ENCODE measurements at regions not wholly inside any gene's neighbourhood (a gene's known extent, or its start where the extent isn't known, plus 50 kb on each side); places are given as distances from the start of the nearest gene placed in this dataset.

- Histone ChIP-seq H3K4me3 (no peak overlapping the region), H3K9me3 (no peaks in the 10 kb centered on the region), H3K27me3 (no peaks in the 10 kb centered on the region), H3K27ac (no peak overlapping the region), H3K4me1 (peaks cover 4 to 13% of the 10 kb centered on the region in 2 donors), H3K36me3 (no peaks in the 10 kb centered on the region)
- DNase-seq (ENCODE audit: low spot score), result no peak
- TF ChIP-seq CTCF (IDR thresholded peaks at IDR 0.05), result no peak
Observed at GRCh38 chr12:19641235-19642080, 202.2 kb downstream of the AEBP2 start.

GRCh38 chr12:19642345-19642744, 203.1 kb downstream of the AEBP2 start:
- Histone ChIP-seq H3K27ac (no peak overlapping the region), H3K9me3 (no peaks in the 10 kb centered on the region), H3K27me3 (no peaks in the 10 kb centered on the region), H3K4me3 (no peak overlapping the region), H3K36me3 (no peaks in the 10 kb centered on the region), H3K4me1 (peaks cover 4 to 13% of the 10 kb centered on the region in 2 donors)
- no peak for TF ChIP-seq CTCF (IDR thresholded peaks at IDR 0.05)
- no peak for DNase-seq (ENCODE audit: low spot score)

GRCh38 chr12:19643635-19644034, 204.3 kb downstream of the AEBP2 start:
- DNase-seq (ENCODE audit: low spot score), result no peak
- Histone ChIP-seq H3K36me3 (no peaks in the 10 kb centered on the region), H3K4me1 (peaks cover 4 to 13% of the 10 kb centered on the region in 2 donors), H3K27ac (no peak overlapping the region), H3K4me3 (no peak overlapping the region), H3K9me3 (no peaks in the 10 kb centered on the region), H3K27me3 (no peaks in the 10 kb centered on the region)
- peak; percentile 33 to 66 for TF ChIP-seq CTCF (IDR thresholded peaks at IDR 0.05)

- Histone ChIP-seq H3K27me3 (no peaks in the 10 kb centered on the region), H3K4me3 (no peak overlapping the region), H3K36me3 (no peaks in the 10 kb centered on the region), H3K27ac (no peak overlapping the region), H3K4me1 (peaks cover 4 to 13% of the 10 kb centered on the region in 2 donors), H3K9me3 (no peaks in the 10 kb centered on the region)
- DNase-seq (ENCODE audit: low spot score), result no peak
- TF ChIP-seq CTCF (IDR thresholded peaks at IDR 0.05), result no peak
Observed at GRCh38 chr12:19644571-19644970, 205.3 kb downstream of the AEBP2 start.

GRCh38 chr12:19645823-19646222, 206.5 kb downstream of the AEBP2 start:
- H3K4me3 ChIP-seq, result no peak overlapping the region
- no peak for TF ChIP-seq CTCF (IDR thresholded peaks at IDR 0.05)
- no peak overlapping the region for H3K27ac ChIP-seq
- no peaks in the 10 kb centered on the region for H3K36me3 ChIP-seq
- DNase-seq (ENCODE audit: low spot score), result no peak
- peaks cover 4 to 13% of the 10 kb centered on the region in 2 donors for H3K4me1 ChIP-seq
- H3K27me3 ChIP-seq, result no peaks in the 10 kb centered on the region
- no peaks in the 10 kb centered on the region for H3K9me3 ChIP-seq

GRCh38 chr12:19646599-19646998, 207.3 kb downstream of the AEBP2 start:
- Histone ChIP-seq H3K36me3 (no peaks in the 10 kb centered on the region), H3K4me1 (peaks cover 4 to 5% of the 10 kb centered on the region in 2 donors), H3K27me3 (no peaks in the 10 kb centered on the region), H3K9me3 (no peaks in the 10 kb centered on the region), H3K27ac (no peak overlapping the region), H3K4me3 (no peak overlapping the region)
- TF ChIP-seq CTCF (IDR thresholded peaks at IDR 0.05), result no peak
- DNase-seq (ENCODE audit: low spot score), result no peak
